SK-N-SH treated with all-trans-retinoic acid at 6 μM for 48 hours (cell line): ENCODE measurements at regions not wholly inside any gene's neighbourhood (a gene's known extent, or its start where the extent isn't known, plus 50 kb on each side); places are given as distances from the start of the nearest gene placed in this dataset.

Source experiments
- ATAC-seq: fragments of 200-7000 bp; cut with Tn5 transposase; 3 replicates; pipeline ENCODE4 v1.9.1; 2020; ENCODE audit warnings: mild to moderate bottlenecking, moderate library complexity
- ARNTL ChIP-seq: fragments of 450-650 bp; formaldehyde crosslinking; IDR thresholded peaks from 2 replicates; pipeline ENCODE4 v1.5.0; 2020; ENCODE audit warnings: low read depth, mild to moderate bottlenecking, moderate library complexity, borderline replicate concordance
- BACH2 ChIP-seq: fragments of 250-450 bp; sonication (Bioruptor Pico); IDR thresholded peaks from 2 replicates; pipeline ENCODE4 v1.9.0; 2021; ENCODE audit warnings: mild to moderate bottlenecking, borderline replicate concordance
- CSDC2 ChIP-seq: fragments of 250-450 bp; sonication (Bioruptor Pico); IDR thresholded peaks from 2 replicates; pipeline ENCODE4 v1.5.0; 2020; ENCODE audit warnings: mild to moderate bottlenecking, moderate library complexity
- CSRNP3 ChIP-seq: fragments of 250-450 bp; sonication (Bioruptor Pico); IDR thresholded peaks from 2 replicates; pipeline ENCODE4 v1.5.1; 2021; ENCODE audit warnings: mild to moderate bottlenecking, moderate library complexity
- ESRRG ChIP-seq: fragments of 250-450 bp; sonication (Bioruptor Pico); IDR thresholded peaks from 2 replicates; pipeline ENCODE4 v1.6.1; 2021; ENCODE audit warnings: mild to moderate bottlenecking
- GLIS3 ChIP-seq: fragments of 250-450 bp; sonication (Bioruptor Pico); IDR thresholded peaks from 2 replicates; pipeline ENCODE4 v1.5.0; 2020; ENCODE audit warnings: mild to moderate bottlenecking, moderate library complexity
- ISL1 ChIP-seq: fragments of 250-450 bp; sonication (Bioruptor Pico); IDR thresholded peaks from 2 replicates; pipeline ENCODE4 v2.1.2; 2022; ENCODE audit warnings: mild to moderate bottlenecking, moderate library complexity
- OSR1 ChIP-seq: fragments of 250-450 bp; sonication (Bioruptor Pico); IDR thresholded peaks from 2 replicates; pipeline ENCODE4 v1.8.0; 2022; ENCODE audit warnings: moderate library complexity, mild to moderate bottlenecking, inconsistent platforms
- POU6F1 ChIP-seq: fragments of 250-450 bp; sonication (Bioruptor Pico); IDR thresholded peaks from 2 replicates; pipeline ENCODE4 v1.8.0; 2021; ENCODE audit warnings: low read depth, mild to moderate bottlenecking, moderate library complexity, borderline replicate concordance
- PPARA ChIP-seq: fragments of 250-450 bp; sonication (Bioruptor Pico); IDR thresholded peaks from 2 replicates; pipeline ENCODE4 v1.5.0; 2020; ENCODE audit warnings: mild to moderate bottlenecking, borderline replicate concordance
- RARB ChIP-seq: fragments of 250-450 bp; sonication (Bioruptor Pico); IDR thresholded peaks from 2 replicates; pipeline ENCODE4 v1.8.0; 2021; ENCODE audit warnings: mild to moderate bottlenecking, moderate library complexity
- SNAI2 ChIP-seq: fragments of 250-450 bp; sonication (Bioruptor Pico); IDR thresholded peaks from 2 replicates; pipeline ENCODE4 v1.5.0; 2020; ENCODE audit warnings: mild to moderate bottlenecking, moderate library complexity
- TCF4 ChIP-seq: fragments of 250-450 bp; sonication (Bioruptor Pico); IDR thresholded peaks from 2 replicates; pipeline ENCODE4 v1.8.0; 2021; ENCODE audit warnings: mild to moderate bottlenecking, moderate library complexity, borderline replicate concordance
- TOX ChIP-seq: fragments of 250-450 bp; sonication (Bioruptor Pico); IDR thresholded peaks from 2 replicates; pipeline ENCODE4 v1.8.0; 2021; ENCODE audit warnings: mild to moderate bottlenecking, moderate library complexity, borderline replicate concordance
- TSHZ2 ChIP-seq: fragments of 250-450 bp; sonication (Bioruptor Pico); IDR thresholded peaks from 2 replicates; pipeline ENCODE4 v1.5.0; 2020; ENCODE audit warnings: mild to moderate bottlenecking, moderate library complexity
- ZC3H10 ChIP-seq: fragments of 250-450 bp; sonication (Bioruptor Pico); IDR thresholded peaks from 2 replicates; pipeline ENCODE4 v1.5.1; 2021; ENCODE audit warnings: mild to moderate bottlenecking, moderate library complexity
- ZFP3 ChIP-seq: fragments of 250-450 bp; sonication (Bioruptor Pico); IDR thresholded peaks from 2 replicates; pipeline ENCODE4 v1.5.0; 2020; ENCODE audit warnings: mild to moderate bottlenecking, moderate library complexity
- ZFP30 ChIP-seq: fragments of 450-650 bp; formaldehyde crosslinking; IDR thresholded peaks from 2 replicates; pipeline ENCODE4 v1.5.0; 2022; ENCODE audit warnings: mild to moderate bottlenecking, moderate library complexity
- ZNF565 ChIP-seq: fragments of 450-650 bp; formaldehyde crosslinking; conservative IDR thresholded peaks from 2 replicates; pipeline ENCODE4 v1.5.0; 2020; ENCODE audit warnings: low read depth, mild to moderate bottlenecking, moderate library complexity
- ZNF70 ChIP-seq: fragments of 450-650 bp; formaldehyde crosslinking; IDR thresholded peaks from 2 replicates; pipeline ENCODE4 v1.5.0; 2020; ENCODE audit warnings: mild to moderate bottlenecking, moderate library complexity
- ZNF8 ChIP-seq: fragments of 450-650 bp; formaldehyde crosslinking; IDR thresholded peaks from 2 replicates; pipeline ENCODE4 v1.5.0; 2020; ENCODE audit warnings: mild to moderate bottlenecking, moderate library complexity
- TF ChIP-seq, protein P1 (sequence below): fragments of 250-450 bp; sonication (Bioruptor Pico); IDR thresholded peaks from 2 replicates; pipeline ENCODE4 v1.5.1; 2020; ENCODE audit warnings: low read depth, mild to moderate bottlenecking, moderate library complexity

GRCh38 chr9:81532251-81532650 lies 157.1 kb downstream of the TLE1 start:
- no peak for ATAC-seq
- TF ChIP-seq, protein P1, sequence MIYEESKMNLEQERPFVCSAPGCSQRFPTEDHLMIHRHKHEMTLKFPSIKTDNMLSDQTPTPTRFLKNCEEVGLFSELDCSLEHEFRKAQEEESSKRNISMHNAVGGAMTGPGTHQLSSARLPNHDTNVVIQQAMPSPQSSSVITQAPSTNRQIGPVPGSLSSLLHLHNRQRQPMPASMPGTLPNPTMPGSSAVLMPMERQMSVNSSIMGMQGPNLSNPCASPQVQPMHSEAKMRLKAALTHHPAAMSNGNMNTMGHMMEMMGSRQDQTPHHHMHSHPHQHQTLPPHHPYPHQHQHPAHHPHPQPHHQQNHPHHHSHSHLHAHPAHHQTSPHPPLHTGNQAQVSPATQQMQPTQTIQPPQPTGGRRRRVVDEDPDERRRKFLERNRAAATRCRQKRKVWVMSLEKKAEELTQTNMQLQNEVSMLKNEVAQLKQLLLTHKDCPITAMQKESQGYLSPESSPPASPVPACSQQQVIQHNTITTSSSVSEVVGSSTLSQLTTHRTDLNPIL (CRISPR knock-in tag): no peak
- TF ChIP-seq TCF4 (CRISPR knock-in tag) (no peak), RARB (CRISPR knock-in tag) (no peak), CSDC2 (CRISPR knock-in tag) (no peak), ZFP30 (CRISPR knock-in tag) (no peak), POU6F1 (CRISPR knock-in tag) (no peak), BACH2 (no peak), SNAI2 (CRISPR knock-in tag) (no peak), TOX (CRISPR knock-in tag) (no peak), PPARA (CRISPR knock-in tag) (no peak), ARNTL (CRISPR knock-in tag) (no peak), OSR1 (CRISPR knock-in tag) (no peak), ZNF565 (CRISPR knock-in tag) (no peak), ISL1 (CRISPR knock-in tag) (no peak)

DNA sequence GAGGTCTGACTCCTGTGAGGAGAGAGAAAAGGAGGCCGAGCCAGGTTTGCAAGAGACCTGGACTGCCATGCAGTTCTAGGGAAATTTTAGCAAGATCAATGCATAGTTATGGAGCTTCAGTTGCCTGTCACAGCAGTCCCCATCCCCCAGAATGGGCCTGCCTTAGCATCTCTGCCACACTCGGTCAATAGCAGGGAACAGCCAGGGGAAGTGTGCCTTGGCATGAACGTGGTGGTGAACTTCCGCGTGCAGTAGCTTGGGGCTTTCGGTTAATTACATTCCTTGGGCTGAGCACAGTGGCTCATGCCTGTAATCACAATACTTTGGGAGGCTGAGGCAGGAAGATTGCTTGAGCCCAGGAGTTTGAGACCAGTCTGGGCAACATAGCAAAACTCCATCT lies 157.8 kb downstream of the TLE1 start:
- no peak for ATAC-seq
- no peak for TF ChIP-seq ZNF70
- TF ChIP-seq ZNF565 (CRISPR knock-in tag): no peak
- no peak for TF ChIP-seq RARB (CRISPR knock-in tag)
- TF ChIP-seq TSHZ2 (CRISPR knock-in tag): no peak
- no peak for TF ChIP-seq SNAI2 (CRISPR knock-in tag)
- TF ChIP-seq ZFP30 (CRISPR knock-in tag): no peak
- TF ChIP-seq, protein P1 (CRISPR knock-in tag): no peak
- TF ChIP-seq TCF4 (CRISPR knock-in tag): no peak
- no peak for TF ChIP-seq ZFP3
- no peak for TF ChIP-seq ZNF8
- no peak for TF ChIP-seq GLIS3 (CRISPR knock-in tag)
- no peak for TF ChIP-seq ISL1 (CRISPR knock-in tag)
- no peak for TF ChIP-seq ZC3H10 (CRISPR knock-in tag)
- TF ChIP-seq ESRRG (CRISPR knock-in tag): no peak
- TF ChIP-seq OSR1 (CRISPR knock-in tag): no peak
- no peak for TF ChIP-seq PPARA (CRISPR knock-in tag)
- TF ChIP-seq ARNTL (CRISPR knock-in tag): no peak

- no peak for ATAC-seq
- no peak for TF ChIP-seq CSRNP3 (CRISPR knock-in tag)
- TF ChIP-seq RARB (CRISPR knock-in tag): no peak
- TF ChIP-seq TOX (CRISPR knock-in tag): no peak
- TF ChIP-seq TSHZ2 (CRISPR knock-in tag): no peak
- TF ChIP-seq ARNTL (CRISPR knock-in tag): no peak
- no peak for TF ChIP-seq SNAI2 (CRISPR knock-in tag)
- no peak for TF ChIP-seq ZFP3
- TF ChIP-seq, protein P1 (CRISPR knock-in tag): no peak
- TF ChIP-seq ZFP30 (CRISPR knock-in tag): no peak
- TF ChIP-seq GLIS3 (CRISPR knock-in tag): no peak
- no peak for TF ChIP-seq POU6F1 (CRISPR knock-in tag)
- no peak for TF ChIP-seq ESRRG (CRISPR knock-in tag)
- TF ChIP-seq ZC3H10 (CRISPR knock-in tag): no peak
Measured at GRCh38 chr9:81530846-81531245, 158.5 kb downstream of the TLE1 start.
